WTC11 (cell line): ENCODE measurements at regions not wholly inside any gene's neighbourhood (a gene's known extent, or its start where the extent isn't known, plus 50 kb on each side); places are given as distances from the start of the nearest gene placed in this dataset.

Source experiments
- ATAC-seq: fragments of 200-7000 bp; cut with Tn5 transposase; 2 replicates; pipeline ENCODE4 v1.10.0; 2021; ENCODE audit warnings: mild to moderate bottlenecking, moderate library complexity
- CTCF ChIA-PET: fragments of 300-600 bp; sonication (Branson Sonifier 250); formaldehyde crosslinking; loops from one replicate; lab custom pipeline; 2021; ENCODE audit warnings: antibody characterized with exemption; lab: Charles Lee
- POLR2A ChIA-PET: fragments of 350-600 bp; sonication (Branson Sonifier 250); formaldehyde crosslinking; loops from one replicate; lab custom pipeline; 2021; ENCODE audit warnings: antibody characterized with exemption; lab: Charles Lee
- DNase-seq: peaks from one replicate; pipeline ENCODE4 v3.0.0; 2021; ENCODE audit warnings: low spot score
- H3K27ac Mint-ChIP-seq: 2 replicates; pipeline ENCODE4 v1.8.0; 2021; ENCODE audit warnings: mixed read lengths
- H3K27me3 Mint-ChIP-seq: 2 replicates; pipeline ENCODE4 v1.8.0; 2021; ENCODE audit warnings: low read depth, mild to moderate bottlenecking, moderate library complexity, mixed read lengths
- H3K36me3 Mint-ChIP-seq: 2 replicates; pipeline ENCODE4 v1.8.0; 2021; ENCODE audit warnings: mixed read lengths
- H3K4me1 Mint-ChIP-seq: 2 replicates; pipeline ENCODE4 v1.8.0; 2022; ENCODE audit warnings: mixed read lengths
- H3K4me3 Mint-ChIP-seq: 2 replicates; pipeline ENCODE4 v1.8.0; 2021; ENCODE audit warnings: mild to moderate bottlenecking, moderate library complexity, mixed read lengths
- H3K9me3 Mint-ChIP-seq: 2 replicates; pipeline ENCODE4 v1.8.0; 2021; ENCODE audit warnings: mixed read lengths
- GTF2I ChIP-seq: fragments of 250-450 bp; sonication (Bioruptor Pico); conservative IDR thresholded peaks from 2 replicates; pipeline ENCODE4 v1.4.0; 2021; ENCODE audit warnings: mild to moderate bottlenecking
- IRF2 ChIP-seq: sonication (generic); formaldehyde crosslinking; IDR thresholded peaks from 2 replicates; pipeline ENCODE4 v1.8.0; 2022; ENCODE audit warnings: low read depth, missing genetic modification reagents, borderline replicate concordance
- JAZF1 ChIP-seq: fragments of 250-450 bp; sonication (Bioruptor Pico); IDR thresholded peaks from 2 replicates; pipeline ENCODE4 v1.9.0; 2021; ENCODE audit warnings: moderate library complexity, mild to moderate bottlenecking, inconsistent platforms
- NFE2L1 ChIP-seq: sonication (generic); formaldehyde crosslinking; IDR thresholded peaks from 2 replicates; pipeline ENCODE4 v1.8.1; 2023; ENCODE audit warnings: missing genetic modification reagents
- PRRX2 ChIP-seq: fragments of 250-450 bp; sonication (Bioruptor Pico); IDR thresholded peaks from 2 replicates; pipeline ENCODE4 v1.8.0; 2021; ENCODE audit warnings: mild to moderate bottlenecking
- TF ChIP-seq, protein P1 (sequence below): sonication (generic); formaldehyde crosslinking; IDR thresholded peaks from 2 replicates; pipeline ENCODE4 v1.8.1; 2023; ENCODE audit warnings: mild to moderate bottlenecking, missing genetic modification reagents, moderate library complexity
- TF ChIP-seq, protein P2 (sequence below): fragments of 250-450 bp; sonication (Bioruptor Pico); IDR thresholded peaks from 2 replicates; pipeline ENCODE4 v1.9.0; 2021; ENCODE audit warnings: mild to moderate bottlenecking, borderline replicate concordance
- TF ChIP-seq, protein P3 (sequence below): fragments of 250-450 bp; sonication (Bioruptor Pico); IDR thresholded peaks from 2 replicates; pipeline ENCODE4 v2.1.2; 2022; ENCODE audit warnings: mild to moderate bottlenecking, moderate library complexity
- TF ChIP-seq, protein P4 (sequence below): sonication (generic); formaldehyde crosslinking; IDR thresholded peaks from 2 replicates; pipeline ENCODE4 v1.8.1; 2023; ENCODE audit warnings: mild to moderate bottlenecking, moderate library complexity, missing genetic modification reagents
- TF ChIP-seq, protein P5 (sequence below): sonication (generic); formaldehyde crosslinking; IDR thresholded peaks from 2 replicates; pipeline ENCODE4 v1.8.0; 2022; ENCODE audit warnings: missing genetic modification reagents
- TF ChIP-seq, protein P6 (sequence below): fragments of 250-450 bp; sonication (Bioruptor Pico); IDR thresholded peaks from 2 replicates; pipeline ENCODE4 v1.8.0; 2021; ENCODE audit warnings: mild to moderate bottlenecking

DNA sequence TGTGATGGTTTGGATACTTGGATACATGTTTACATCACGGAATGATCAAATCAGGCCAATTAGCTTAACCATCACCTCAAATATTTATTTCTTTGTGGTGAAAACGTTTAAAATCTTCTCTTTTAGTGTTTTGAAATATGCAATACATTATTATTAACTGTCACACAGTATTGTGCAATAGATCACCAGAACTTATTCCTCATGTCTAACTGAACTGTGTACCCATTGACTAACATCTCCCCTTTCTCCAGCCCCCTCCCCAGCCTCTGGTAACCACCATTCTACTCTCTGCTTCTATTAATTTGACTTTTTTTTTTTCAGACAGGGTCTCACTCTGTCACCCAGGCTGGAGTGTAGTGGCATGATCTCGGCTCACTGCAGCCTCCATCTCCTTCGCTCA, 471.9 kb downstream of the BCOR start:
- no peak overlapping the region for H3K4me3 Mint-ChIP-seq
- peaks cover 6% of the 10 kb centered on the region; the same call in 1 of the 2 replicates for H3K4me1 Mint-ChIP-seq
- H3K36me3 Mint-ChIP-seq: peaks cover 11% of the 10 kb centered on the region
- POLR2A ChIA-PET: no interaction called here
- CTCF ChIA-PET: no interaction called here
- no peak overlapping the region for H3K27ac Mint-ChIP-seq
- TF ChIP-seq, protein P1, sequence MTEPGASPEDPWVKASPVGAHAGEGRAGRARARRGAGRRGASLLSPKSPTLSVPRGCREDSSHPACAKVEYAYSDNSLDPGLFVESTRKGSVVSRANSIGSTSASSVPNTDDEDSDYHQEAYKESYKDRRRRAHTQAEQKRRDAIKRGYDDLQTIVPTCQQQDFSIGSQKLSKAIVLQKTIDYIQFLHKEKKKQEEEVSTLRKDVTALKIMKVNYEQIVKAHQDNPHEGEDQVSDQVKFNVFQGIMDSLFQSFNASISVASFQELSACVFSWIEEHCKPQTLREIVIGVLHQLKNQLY (CRISPR knock-in tag): no peak
- no peak for ATAC-seq
- H3K27me3 Mint-ChIP-seq: no peaks in the 10 kb centered on the region; the same call in 1 of the 2 replicates
- H3K9me3 Mint-ChIP-seq: peaks cover 14% of the 10 kb centered on the region
- no peak for DNase-seq

DNA sequence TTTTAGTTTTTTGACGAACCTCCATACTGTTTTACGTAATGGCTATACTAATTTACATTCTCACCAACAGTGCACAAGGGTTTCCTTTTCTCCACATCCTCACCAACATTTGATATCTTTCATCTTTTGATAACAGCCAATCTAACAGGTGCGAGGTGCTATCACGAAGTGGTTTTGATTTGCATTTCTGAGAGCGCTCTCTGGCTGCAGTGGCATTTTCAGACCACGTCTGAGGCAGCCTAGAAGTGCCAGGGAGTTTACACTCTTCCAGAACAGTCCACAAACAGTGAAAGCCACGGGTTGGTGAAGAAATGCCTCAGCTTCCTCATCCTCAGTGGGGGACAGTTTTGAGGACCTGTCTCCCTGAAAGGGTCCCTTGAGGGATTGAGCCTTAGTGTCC, 471.0 kb downstream of the BCOR start:
- ChIA-PET CTCF (no interaction called here), POLR2A (no interaction called here)
- ATAC-seq (no peak), DNase-seq (no peak)
- peaks cover 6% of the 10 kb centered on the region for H3K36me3 Mint-ChIP-seq
- peaks cover 9% of the 10 kb centered on the region for H3K9me3 Mint-ChIP-seq
- peaks cover 6% of the 10 kb centered on the region; the same call in 1 of the 2 replicates for H3K4me1 Mint-ChIP-seq
- TF ChIP-seq, protein P2, sequence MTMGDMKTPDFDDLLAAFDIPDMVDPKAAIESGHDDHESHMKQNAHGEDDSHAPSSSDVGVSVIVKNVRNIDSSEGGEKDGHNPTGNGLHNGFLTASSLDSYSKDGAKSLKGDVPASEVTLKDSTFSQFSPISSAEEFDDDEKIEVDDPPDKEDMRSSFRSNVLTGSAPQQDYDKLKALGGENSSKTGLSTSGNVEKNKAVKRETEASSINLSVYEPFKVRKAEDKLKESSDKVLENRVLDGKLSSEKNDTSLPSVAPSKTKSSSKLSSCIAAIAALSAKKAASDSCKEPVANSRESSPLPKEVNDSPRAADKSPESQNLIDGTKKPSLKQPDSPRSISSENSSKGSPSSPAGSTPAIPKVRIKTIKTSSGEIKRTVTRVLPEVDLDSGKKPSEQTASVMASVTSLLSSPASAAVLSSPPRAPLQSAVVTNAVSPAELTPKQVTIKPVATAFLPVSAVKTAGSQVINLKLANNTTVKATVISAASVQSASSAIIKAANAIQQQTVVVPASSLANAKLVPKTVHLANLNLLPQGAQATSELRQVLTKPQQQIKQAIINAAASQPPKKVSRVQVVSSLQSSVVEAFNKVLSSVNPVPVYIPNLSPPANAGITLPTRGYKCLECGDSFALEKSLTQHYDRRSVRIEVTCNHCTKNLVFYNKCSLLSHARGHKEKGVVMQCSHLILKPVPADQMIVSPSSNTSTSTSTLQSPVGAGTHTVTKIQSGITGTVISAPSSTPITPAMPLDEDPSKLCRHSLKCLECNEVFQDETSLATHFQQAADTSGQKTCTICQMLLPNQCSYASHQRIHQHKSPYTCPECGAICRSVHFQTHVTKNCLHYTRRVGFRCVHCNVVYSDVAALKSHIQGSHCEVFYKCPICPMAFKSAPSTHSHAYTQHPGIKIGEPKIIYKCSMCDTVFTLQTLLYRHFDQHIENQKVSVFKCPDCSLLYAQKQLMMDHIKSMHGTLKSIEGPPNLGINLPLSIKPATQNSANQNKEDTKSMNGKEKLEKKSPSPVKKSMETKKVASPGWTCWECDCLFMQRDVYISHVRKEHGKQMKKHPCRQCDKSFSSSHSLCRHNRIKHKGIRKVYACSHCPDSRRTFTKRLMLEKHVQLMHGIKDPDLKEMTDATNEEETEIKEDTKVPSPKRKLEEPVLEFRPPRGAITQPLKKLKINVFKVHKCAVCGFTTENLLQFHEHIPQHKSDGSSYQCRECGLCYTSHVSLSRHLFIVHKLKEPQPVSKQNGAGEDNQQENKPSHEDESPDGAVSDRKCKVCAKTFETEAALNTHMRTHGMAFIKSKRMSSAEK (CRISPR knock-in tag): no peak
- TF ChIP-seq GTF2I (CRISPR knock-in tag) (no peak), IRF2 (CRISPR knock-in tag) (no peak), NFE2L1 (no peak)
- TF ChIP-seq, protein P3, sequence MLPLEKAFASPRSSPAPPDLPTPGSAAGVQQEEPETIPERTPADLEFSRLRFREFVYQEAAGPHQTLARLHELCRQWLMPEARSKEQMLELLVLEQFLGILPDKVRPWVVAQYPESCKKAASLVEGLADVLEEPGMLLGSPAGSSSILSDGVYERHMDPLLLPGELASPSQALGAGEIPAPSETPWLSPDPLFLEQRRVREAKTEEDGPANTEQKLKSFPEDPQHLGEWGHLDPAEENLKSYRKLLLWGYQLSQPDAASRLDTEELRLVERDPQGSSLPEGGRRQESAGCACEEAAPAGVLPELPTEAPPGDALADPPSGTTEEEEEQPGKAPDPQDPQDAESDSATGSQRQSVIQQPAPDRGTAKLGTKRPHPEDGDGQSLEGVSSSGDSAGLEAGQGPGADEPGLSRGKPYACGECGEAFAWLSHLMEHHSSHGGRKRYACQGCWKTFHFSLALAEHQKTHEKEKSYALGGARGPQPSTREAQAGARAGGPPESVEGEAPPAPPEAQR (CRISPR knock-in tag): no peak
- H3K27ac Mint-ChIP-seq: no peak overlapping the region
- no peaks in the 10 kb centered on the region; the same call in 1 of the 2 replicates for H3K27me3 Mint-ChIP-seq
- no peak overlapping the region for H3K4me3 Mint-ChIP-seq

DNA sequence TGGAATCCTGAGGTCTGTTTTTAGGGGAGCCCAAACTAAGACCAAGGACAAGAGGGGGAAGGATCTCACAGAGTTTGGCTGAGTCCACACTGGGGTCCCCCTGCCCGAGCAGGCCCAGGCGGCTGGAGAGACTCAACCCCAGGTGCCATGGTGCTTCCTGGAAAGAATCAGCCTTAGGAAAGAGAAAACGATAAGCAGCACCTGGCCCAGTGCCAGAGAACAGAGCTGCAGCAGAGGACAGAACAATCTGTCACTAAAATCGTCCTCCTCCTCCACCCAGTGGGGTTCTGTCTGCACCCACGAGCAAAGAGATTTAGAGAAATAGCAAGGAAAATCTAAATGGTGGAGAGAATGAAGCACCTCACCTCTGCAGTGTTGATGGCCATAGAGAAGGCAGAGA, 470.5 kb downstream of the BCOR start:
- TF ChIP-seq, protein P4, sequence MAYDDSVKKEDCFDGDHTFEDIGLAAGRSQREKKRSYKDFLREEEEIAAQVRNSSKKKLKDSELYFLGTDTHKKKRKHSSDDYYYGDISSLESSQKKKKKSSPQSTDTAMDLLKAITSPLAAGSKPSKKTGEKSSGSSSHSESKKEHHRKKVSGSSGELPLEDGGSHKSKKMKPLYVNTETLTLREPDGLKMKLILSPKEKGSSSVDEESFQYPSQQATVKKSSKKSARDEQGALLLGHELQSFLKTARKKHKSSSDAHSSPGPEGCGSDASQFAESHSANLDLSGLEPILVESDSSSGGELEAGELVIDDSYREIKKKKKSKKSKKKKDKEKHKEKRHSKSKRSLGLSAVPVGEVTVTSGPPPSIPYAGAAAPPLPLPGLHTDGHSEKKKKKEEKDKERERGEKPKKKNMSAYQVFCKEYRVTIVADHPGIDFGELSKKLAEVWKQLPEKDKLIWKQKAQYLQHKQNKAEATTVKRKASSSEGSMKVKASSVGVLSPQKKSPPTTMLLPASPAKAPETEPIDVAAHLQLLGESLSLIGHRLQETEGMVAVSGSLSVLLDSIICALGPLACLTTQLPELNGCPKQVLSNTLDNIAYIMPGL (CRISPR knock-in tag): no peak
- TF ChIP-seq JAZF1 (CRISPR knock-in tag): no peak
- TF ChIP-seq, protein P5, sequence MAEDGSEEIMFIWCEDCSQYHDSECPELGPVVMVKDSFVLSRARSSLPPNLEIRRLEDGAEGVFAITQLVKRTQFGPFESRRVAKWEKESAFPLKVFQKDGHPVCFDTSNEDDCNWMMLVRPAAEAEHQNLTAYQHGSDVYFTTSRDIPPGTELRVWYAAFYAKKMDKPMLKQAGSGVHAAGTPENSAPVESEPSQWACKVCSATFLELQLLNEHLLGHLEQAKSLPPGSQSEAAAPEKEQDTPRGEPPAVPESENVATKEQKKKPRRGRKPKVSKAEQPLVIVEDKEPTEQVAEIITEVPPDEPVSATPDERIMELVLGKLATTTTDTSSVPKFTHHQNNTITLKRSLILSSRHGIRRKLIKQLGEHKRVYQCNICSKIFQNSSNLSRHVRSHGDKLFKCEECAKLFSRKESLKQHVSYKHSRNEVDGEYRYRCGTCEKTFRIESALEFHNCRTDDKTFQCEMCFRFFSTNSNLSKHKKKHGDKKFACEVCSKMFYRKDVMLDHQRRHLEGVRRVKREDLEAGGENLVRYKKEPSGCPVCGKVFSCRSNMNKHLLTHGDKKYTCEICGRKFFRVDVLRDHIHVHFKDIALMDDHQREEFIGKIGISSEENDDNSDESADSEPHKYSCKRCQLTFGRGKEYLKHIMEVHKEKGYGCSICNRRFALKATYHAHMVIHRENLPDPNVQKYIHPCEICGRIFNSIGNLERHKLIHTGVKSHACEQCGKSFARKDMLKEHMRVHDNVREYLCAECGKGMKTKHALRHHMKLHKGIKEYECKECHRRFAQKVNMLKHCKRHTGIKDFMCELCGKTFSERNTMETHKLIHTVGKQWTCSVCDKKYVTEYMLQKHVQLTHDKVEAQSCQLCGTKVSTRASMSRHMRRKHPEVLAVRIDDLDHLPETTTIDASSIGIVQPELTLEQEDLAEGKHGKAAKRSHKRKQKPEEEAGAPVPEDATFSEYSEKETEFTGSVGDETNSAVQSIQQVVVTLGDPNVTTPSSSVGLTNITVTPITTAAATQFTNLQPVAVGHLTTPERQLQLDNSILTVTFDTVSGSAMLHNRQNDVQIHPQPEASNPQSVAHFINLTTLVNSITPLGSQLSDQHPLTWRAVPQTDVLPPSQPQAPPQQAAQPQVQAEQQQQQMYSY (CRISPR knock-in tag): no peak
- no peak for TF ChIP-seq GTF2I (CRISPR knock-in tag)
- TF ChIP-seq, protein P6, sequence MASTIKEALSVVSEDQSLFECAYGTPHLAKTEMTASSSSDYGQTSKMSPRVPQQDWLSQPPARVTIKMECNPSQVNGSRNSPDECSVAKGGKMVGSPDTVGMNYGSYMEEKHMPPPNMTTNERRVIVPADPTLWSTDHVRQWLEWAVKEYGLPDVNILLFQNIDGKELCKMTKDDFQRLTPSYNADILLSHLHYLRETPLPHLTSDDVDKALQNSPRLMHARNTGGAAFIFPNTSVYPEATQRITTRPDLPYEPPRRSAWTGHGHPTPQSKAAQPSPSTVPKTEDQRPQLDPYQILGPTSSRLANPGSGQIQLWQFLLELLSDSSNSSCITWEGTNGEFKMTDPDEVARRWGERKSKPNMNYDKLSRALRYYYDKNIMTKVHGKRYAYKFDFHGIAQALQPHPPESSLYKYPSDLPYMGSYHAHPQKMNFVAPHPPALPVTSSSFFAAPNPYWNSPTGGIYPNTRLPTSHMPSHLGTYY: no peak
- TF ChIP-seq PRRX2 (CRISPR knock-in tag): no peak
- Mint-ChIP-seq H3K36me3 (peaks cover 2% of the 10 kb centered on the region; the same call in 1 of the 2 replicates), H3K4me1 (peaks cover 6% of the 10 kb centered on the region; the same call in 1 of the 2 replicates), H3K4me3 (no peak overlapping the region), H3K27ac (no peak overlapping the region), H3K27me3 (no peaks in the 10 kb centered on the region; the same call in 1 of the 2 replicates), H3K9me3 (peaks cover 5% of the 10 kb centered on the region)
- DNase-seq (no peak), ATAC-seq (no peak)
- ChIA-PET POLR2A (no interaction called here), CTCF (no interaction called here)
